ENCODE measurements at regions not wholly inside any gene's neighbourhood (a gene's known extent, or its start where the extent isn't known, plus 50 kb on each side); places are given as distances from the start of the nearest gene placed in this dataset.

DNA sequence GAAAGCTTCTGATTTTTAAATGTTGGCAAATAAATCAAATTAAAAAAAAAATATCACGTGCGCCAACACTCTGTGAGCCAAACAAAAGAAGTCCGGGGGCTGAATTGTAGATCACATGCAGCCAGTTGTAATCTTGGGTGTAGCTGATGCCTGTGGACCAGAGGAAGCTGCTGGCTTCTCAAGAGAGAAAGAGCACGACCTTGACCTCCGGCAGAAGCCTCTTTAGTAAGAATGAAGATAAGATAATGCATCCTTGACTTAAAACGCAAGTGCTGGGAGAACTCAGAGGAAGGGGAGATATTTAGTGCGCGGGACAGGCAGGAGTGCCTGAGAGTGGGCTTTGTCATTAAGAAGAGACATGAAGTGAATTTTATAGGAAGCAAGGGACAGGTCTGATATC lies 162.8 kb upstream of the TBX3 start:
- Histone ChIP-seq H3K27me3 (ENCODE audit: insufficient read depth, low read length, poor library complexity, severe bottlenecking) (no peaks in the 10 kb centered on the region), H4K20me1 (ENCODE audit: insufficient read depth, low read length, poor library complexity, severe bottlenecking) (no peaks in the 10 kb centered on the region), H3K4me1 (ENCODE audit: insufficient read depth, low read length, poor library complexity, severe bottlenecking) (no peaks in the 10 kb centered on the region), H3K79me2 (ENCODE audit: insufficient read depth, low read length) (no peaks in the 10 kb centered on the region), H3K9me3 (ENCODE audit: insufficient read depth, low read depth, low read length) (peaks cover 3% of the 10 kb centered on the region; the same call in 1 of the 2 replicates), H3K36me3 (ENCODE audit: insufficient read depth, low read length) (no peaks in the 10 kb centered on the region), H3F3A (ENCODE audit: low read depth) (no peaks in the 10 kb centered on the region), H3K4me2 (ENCODE audit: low read depth, low read length, poor library complexity, severe bottlenecking) (no peak overlapping the region), H2AFZ (ENCODE audit: low read length) (no peak overlapping the region), H3K9me2 (replicated peaks; ENCODE audit: low read depth, low read length) (no peaks in the 10 kb centered on the region), H3K4me3 (ENCODE audit: low read length, poor library complexity, severe bottlenecking) (no peak overlapping the region), H3K9ac (ENCODE audit: low read depth, low read length, poor library complexity, severe bottlenecking) (no peak overlapping the region)
- TF ChIP-seq EZH2phosphoT487 (IDR thresholded peaks at IDR 0.05; ENCODE audit: borderline replicate concordance), result no peak
- TF ChIP-seq, protein P1, sequence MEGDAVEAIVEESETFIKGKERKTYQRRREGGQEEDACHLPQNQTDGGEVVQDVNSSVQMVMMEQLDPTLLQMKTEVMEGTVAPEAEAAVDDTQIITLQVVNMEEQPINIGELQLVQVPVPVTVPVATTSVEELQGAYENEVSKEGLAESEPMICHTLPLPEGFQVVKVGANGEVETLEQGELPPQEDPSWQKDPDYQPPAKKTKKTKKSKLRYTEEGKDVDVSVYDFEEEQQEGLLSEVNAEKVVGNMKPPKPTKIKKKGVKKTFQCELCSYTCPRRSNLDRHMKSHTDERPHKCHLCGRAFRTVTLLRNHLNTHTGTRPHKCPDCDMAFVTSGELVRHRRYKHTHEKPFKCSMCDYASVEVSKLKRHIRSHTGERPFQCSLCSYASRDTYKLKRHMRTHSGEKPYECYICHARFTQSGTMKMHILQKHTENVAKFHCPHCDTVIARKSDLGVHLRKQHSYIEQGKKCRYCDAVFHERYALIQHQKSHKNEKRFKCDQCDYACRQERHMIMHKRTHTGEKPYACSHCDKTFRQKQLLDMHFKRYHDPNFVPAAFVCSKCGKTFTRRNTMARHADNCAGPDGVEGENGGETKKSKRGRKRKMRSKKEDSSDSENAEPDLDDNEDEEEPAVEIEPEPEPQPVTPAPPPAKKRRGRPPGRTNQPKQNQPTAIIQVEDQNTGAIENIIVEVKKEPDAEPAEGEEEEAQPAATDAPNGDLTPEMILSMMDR (conservative IDR thresholded peaks at IDR 0.05; ENCODE audit: low read length), result no peak

DNA sequence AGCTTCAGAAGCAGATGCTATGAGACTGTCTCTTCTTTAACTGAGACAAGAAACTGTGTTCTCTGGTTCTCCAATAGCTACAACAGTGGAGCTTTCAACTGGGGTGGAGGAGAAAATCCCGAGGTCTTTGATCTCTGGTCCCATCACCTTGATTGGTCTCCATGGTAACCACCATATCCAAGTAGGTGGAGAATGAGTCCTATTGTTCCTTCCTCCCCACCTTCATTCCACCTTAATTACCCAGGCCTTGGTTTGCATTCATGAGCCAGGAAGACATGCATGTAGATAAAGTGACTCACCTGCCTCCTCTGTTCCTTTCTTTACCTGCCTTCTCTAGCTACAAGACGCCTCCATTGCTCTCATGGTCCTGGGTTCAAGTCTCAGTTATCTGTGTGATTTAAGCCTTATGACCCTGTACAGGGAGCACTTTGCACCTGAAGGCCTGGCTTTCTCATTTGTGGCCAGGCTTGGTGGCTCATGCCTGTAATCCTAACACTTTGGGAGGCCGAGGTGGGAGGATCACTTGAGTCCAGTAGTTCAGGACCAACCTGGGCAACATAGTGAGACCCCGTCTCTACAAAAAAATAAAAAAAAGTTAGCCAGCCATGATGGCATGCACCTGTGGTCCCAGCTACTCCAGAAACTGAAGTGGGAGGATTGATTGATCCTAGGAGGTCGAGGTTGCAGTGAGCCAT lies 157.7 kb upstream of the TBX3 start:
- Histone ChIP-seq H3K9me2 (replicated peaks; ENCODE audit: low read depth, low read length) (no peaks in the 10 kb centered on the region), H3K9me3 (ENCODE audit: insufficient read depth, low read depth, low read length) (peaks cover 3% of the 10 kb centered on the region; the same call in 1 of the 2 replicates), H3K36me3 (ENCODE audit: insufficient read depth, low read length) (no peaks in the 10 kb centered on the region), H3K4me1 (ENCODE audit: insufficient read depth, low read length, poor library complexity, severe bottlenecking) (no peaks in the 10 kb centered on the region), H4K20me1 (ENCODE audit: insufficient read depth, low read length, poor library complexity, severe bottlenecking) (no peaks in the 10 kb centered on the region), H2AFZ (ENCODE audit: low read length) (no peak overlapping the region), H3K4me2 (ENCODE audit: low read depth, low read length, poor library complexity, severe bottlenecking) (no peak overlapping the region), H3K9ac (ENCODE audit: low read depth, low read length, poor library complexity, severe bottlenecking) (no peak overlapping the region), H3F3A (ENCODE audit: low read depth) (no peaks in the 10 kb centered on the region), H3K4me3 (ENCODE audit: low read length, poor library complexity, severe bottlenecking) (no peak overlapping the region), H3K27me3 (ENCODE audit: insufficient read depth, low read length, poor library complexity, severe bottlenecking) (no peaks in the 10 kb centered on the region), H3K79me2 (ENCODE audit: insufficient read depth, low read length) (no peaks in the 10 kb centered on the region)
- TF ChIP-seq EZH2phosphoT487 (IDR thresholded peaks at IDR 0.05; ENCODE audit: borderline replicate concordance), result no peak
- TF ChIP-seq, protein P1 (conservative IDR thresholded peaks at IDR 0.05; ENCODE audit: low read length), result no peak

DNA sequence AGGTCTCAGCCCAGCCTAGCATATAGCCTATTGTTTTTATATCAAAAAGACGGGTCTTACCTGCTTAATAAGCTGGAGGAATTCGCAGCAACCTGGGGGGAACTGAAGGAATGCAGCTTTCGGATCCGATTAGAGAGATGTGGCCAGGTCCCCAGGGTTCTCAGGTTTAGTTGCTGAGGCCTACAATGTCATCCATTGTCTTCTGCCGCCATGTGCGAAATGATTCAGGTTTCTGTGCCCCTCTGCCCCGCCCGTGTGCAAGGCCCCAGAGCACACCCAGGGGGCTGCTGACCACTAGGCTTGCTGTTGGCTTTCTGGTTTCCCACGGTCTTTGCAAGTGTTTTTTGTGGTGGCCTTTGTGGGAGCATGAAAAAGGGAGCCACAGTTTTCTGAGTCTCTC lies 154.5 kb upstream of the TBX3 start:
- H3K9me2 ChIP-seq (replicated peaks; ENCODE audit: low read depth, low read length), result no peaks in the 10 kb centered on the region
- no peaks in the 10 kb centered on the region for H3F3A ChIP-seq (ENCODE audit: low read depth)
- H4K20me1 ChIP-seq (ENCODE audit: insufficient read depth, low read length, poor library complexity, severe bottlenecking), result no peaks in the 10 kb centered on the region
- H3K9ac ChIP-seq (ENCODE audit: low read depth, low read length, poor library complexity, severe bottlenecking), result no peak overlapping the region
- H3K79me2 ChIP-seq (ENCODE audit: insufficient read depth, low read length), result no peaks in the 10 kb centered on the region
- H3K27me3 ChIP-seq (ENCODE audit: insufficient read depth, low read length, poor library complexity, severe bottlenecking), result no peaks in the 10 kb centered on the region
- H2AFZ ChIP-seq (ENCODE audit: low read length), result no peak overlapping the region
- H3K4me3 ChIP-seq (ENCODE audit: low read length, poor library complexity, severe bottlenecking), result no peak overlapping the region
- no peaks in the 10 kb centered on the region; the same call in 1 of the 2 replicates for H3K9me3 ChIP-seq (ENCODE audit: insufficient read depth, low read depth, low read length)
- no peak overlapping the region for H3K4me2 ChIP-seq (ENCODE audit: low read depth, low read length, poor library complexity, severe bottlenecking)
- TF ChIP-seq EZH2phosphoT487 (IDR thresholded peaks at IDR 0.05; ENCODE audit: borderline replicate concordance), result no peak
- TF ChIP-seq, protein P1 (conservative IDR thresholded peaks at IDR 0.05; ENCODE audit: low read length), result no peak
- H3K36me3 ChIP-seq (ENCODE audit: insufficient read depth, low read length), result no peaks in the 10 kb centered on the region
- no peaks in the 10 kb centered on the region for H3K4me1 ChIP-seq (ENCODE audit: insufficient read depth, low read length, poor library complexity, severe bottlenecking)

Measured in Loucy (cell line).